IMR-90 (cell line): ENCODE measurements at regions not wholly inside any gene's neighbourhood (a gene's known extent, or its start where the extent isn't known, plus 50 kb on each side); places are given as distances from the start of the nearest gene placed in this dataset.
"Not testable (repeated sequence)": the region's sequence is repeated elsewhere in the genome, so short reads cannot be mapped to it uniquely, and the experiment has no call there.

ENCODE experiments used
- ATAC-seq: fragments of 200-7000 bp; cut with Tn5 transposase; 2 replicates; pipeline ENCODE4 v1.9.1; 2020; ENCODE audit warnings: low read depth, mild to moderate bottlenecking, moderate library complexity
- BruUV-seq: library from RNA; stranded (reverse); fragments of 400-500 nt; replicated peaks from 2 replicates; lab custom pipeline; 2021; lab: Mats Ljungman, UMichigan
- CTCF ChIA-PET: fragments of 300-600 bp; formaldehyde crosslinking; extraction: SDS; loops from one replicate; lab custom pipeline; 2021; ENCODE audit warnings: antibody characterized with exemption; lab: Yijun Ruan, JAX
- POLR2A ChIA-PET: fragments of 300-600 bp; sonication (Branson Sonifier 250); formaldehyde crosslinking; loops from one replicate; lab custom pipeline; 2022; ENCODE audit warnings: antibody characterized with exemption; ENCODE audit not compliant: unreplicated experiment; lab: Charles Lee
- DNase-seq: peaks from one replicate; pipeline ENCODE4 v3.0.0; 2013
- H2AFZ ChIP-seq: replicated peaks from 2 replicates; pipeline ENCODE3; 2013; ENCODE audit warnings: low read length, mild to moderate bottlenecking; ENCODE audit not compliant: poor library complexity
- H2AK5ac ChIP-seq: 2 replicates; pipeline ENCODE4 v1.6.1; 2013; ENCODE audit warnings: low read depth, low read length, inconsistent platforms
- H2AK9ac ChIP-seq: replicated peaks from 2 replicates; pipeline ENCODE3; 2013; ENCODE audit warnings: mild to moderate bottlenecking, low read depth, low read length, moderate library complexity; ENCODE audit not compliant: poor library complexity
- H2BK120ac ChIP-seq: 2 replicates; pipeline ENCODE4 v1.6.1; 2013; ENCODE audit warnings: low read depth, low read length, inconsistent platforms
- H2BK15ac ChIP-seq: 3 replicates; pipeline ENCODE4 v1.6.1; 2013; ENCODE audit warnings: low read depth, low read length, inconsistent platforms
- H2BK20ac ChIP-seq: 2 replicates; pipeline ENCODE4 v1.6.1; 2013; ENCODE audit warnings: low read depth, mild to moderate bottlenecking, inconsistent platforms, low read length, moderate library complexity
- H2BK5ac ChIP-seq: 2 replicates; pipeline ENCODE4 v1.6.1; 2013; ENCODE audit warnings: mild to moderate bottlenecking, low read depth, low read length, inconsistent platforms; ENCODE audit not compliant: poor library complexity, severe bottlenecking
- H3K14ac ChIP-seq: replicated peaks from 2 replicates; pipeline ENCODE4 v1.6.1; 2013; ENCODE audit warnings: low read depth, low read length, inconsistent platforms
- H3K18ac ChIP-seq: 2 replicates; pipeline ENCODE4 v1.6.1; 2013; ENCODE audit warnings: low read depth, low read length, control low read depth
- H3K23ac ChIP-seq: 2 replicates; pipeline ENCODE4 v1.6.1; 2013; ENCODE audit warnings: low read depth, low read length, inconsistent platforms
- H3K27ac ChIP-seq: 2 replicates; pipeline ENCODE4 v1.5.1; 2013; ENCODE audit warnings: mild to moderate bottlenecking, control low read depth, low read length; ENCODE audit not compliant: insufficient read depth
- H3K27me3 ChIP-seq: 2 replicates; pipeline ENCODE4 v1.6.1; 2013; ENCODE audit warnings: low read length; ENCODE audit not compliant: control insufficient read depth, insufficient read depth
- H3K36me3 ChIP-seq: 2 replicates; pipeline ENCODE4 v1.6.1; 2013; ENCODE audit warnings: low read length, mixed read lengths; ENCODE audit not compliant: control insufficient read depth, insufficient read depth
- H3K4ac ChIP-seq: 2 replicates; pipeline ENCODE4 v1.6.1; 2013; ENCODE audit warnings: low read depth, low read length, inconsistent platforms
- H3K4me1 ChIP-seq: 2 replicates; pipeline ENCODE4 v1.6.1; 2013; ENCODE audit warnings: low read length, mixed read lengths; ENCODE audit not compliant: control insufficient read depth, insufficient read depth
- H3K4me2 ChIP-seq: 2 replicates; pipeline ENCODE4 v1.6.1; 2013; ENCODE audit warnings: low read depth, mild to moderate bottlenecking, control low read depth, low read length, moderate library complexity
- H3K4me3 ChIP-seq: 2 replicates; pipeline ENCODE4 v1.5.1; 2013; ENCODE audit warnings: low read depth, mild to moderate bottlenecking, control low read depth, low read length, moderate library complexity; ENCODE audit not compliant: insufficient read depth
- H3K56ac ChIP-seq: 2 replicates; pipeline ENCODE4 v1.6.1; 2013; ENCODE audit warnings: low read length, inconsistent platforms; ENCODE audit not compliant: insufficient read depth; ENCODE audit errors: extremely low read depth
- H3K79me1 ChIP-seq, 2 experiments: 2 replicates each; pipeline ENCODE4 v1.6.1; 2013; ENCODE audit warnings: low read length in 2 of 2, inconsistent platforms in 1 of 2, low read depth in 1 of 2
- H3K9ac ChIP-seq: 2 replicates; pipeline ENCODE4 v1.6.1; 2013; ENCODE audit warnings: low read depth, low read length, control low read depth
- H3K9me1 ChIP-seq: 2 replicates; pipeline ENCODE4 v1.6.1; 2013; ENCODE audit warnings: low read length, inconsistent platforms; ENCODE audit not compliant: insufficient read depth
- H3K9me3 ChIP-seq: 2 replicates; pipeline ENCODE4 v1.6.1; 2013; ENCODE audit warnings: low read length; ENCODE audit not compliant: control insufficient read depth, insufficient read depth
- H4K20me1 ChIP-seq: 2 replicates; pipeline ENCODE4 v1.6.1; 2013; ENCODE audit warnings: low read length, inconsistent platforms; ENCODE audit not compliant: insufficient read depth
- H4K5ac ChIP-seq: 2 replicates; pipeline ENCODE4 v1.6.1; 2013; ENCODE audit warnings: mild to moderate bottlenecking, low read depth, low read length, control low read depth
- H4K8ac ChIP-seq, 2 experiments: 2 replicates each; pipeline ENCODE4 v1.6.1; 2013; ENCODE audit warnings: low read depth in 2 of 2, low read length in 2 of 2, control low read depth in 1 of 2, inconsistent platforms in 1 of 2
- H4K91ac ChIP-seq: 2 replicates; pipeline ENCODE4 v1.6.1; 2013; ENCODE audit warnings: low read depth, low read length, inconsistent platforms; ENCODE audit not compliant: insufficient read depth
- WGBS, 2 experiments: methylation state at CpG; one replicate each; pipeline versions ENCODE4 v1.1.5 to v1.1.7; 2013; ENCODE audit warnings: missing lambda C conversion rate in 2 of 2; ENCODE audit not compliant: insufficient read length in 1 of 2; ENCODE audit errors: extremely low coverage in 2 of 2; 5-methylcytosine and 5-hydroxymethylcytosine counted together
- dilution Hi-C: fragments of 300-500 bp; cut with HindIII; formaldehyde crosslinking; loops from one replicate; pipeline ENCODE4 v1.14.3; 2018; ENCODE audit warnings: low sequenced_read_pairs; ENCODE audit not compliant: unreplicated experiment
- in situ Hi-C: fragments of 300-500 bp; cut with MboI; formaldehyde crosslinking; loops from 3 replicates; pipeline ENCODE4 v1.14.3; 2019; ENCODE audit warnings: low sequenced_read_pairs, inconsistent platforms, mixed read lengths
- intact Hi-C: fragments of 100-400 bp; cut with micrococcal nuclease; formaldehyde crosslinking; loops from 2 replicates; pipeline ENCODE4 v1.10.0; 2022

DNA sequence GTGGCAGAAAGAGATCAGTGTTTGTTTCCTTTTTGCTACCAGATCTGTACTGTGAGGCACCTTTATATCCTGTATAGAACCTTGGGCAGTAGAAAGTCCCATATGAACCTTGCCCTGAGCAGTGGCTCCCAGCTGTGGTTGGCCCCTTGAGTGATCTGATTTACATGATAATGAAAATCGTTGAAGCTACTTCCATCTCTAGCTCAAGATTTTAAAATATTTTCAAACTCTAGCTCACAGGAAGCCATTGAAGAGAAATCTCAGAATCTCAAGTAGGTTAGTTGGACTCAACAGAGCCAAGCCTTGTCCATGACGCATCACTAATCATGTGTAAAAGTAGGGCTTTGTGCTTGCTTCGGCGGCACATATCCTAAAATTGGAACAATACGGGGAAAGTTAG lies 74.8 kb downstream of the CCDC74A start:
- H2BK5ac ChIP-seq, H3K9me1 ChIP-seq, H2BK120ac ChIP-seq, H3K4ac ChIP-seq, intact Hi-C loops, H3K4me2 ChIP-seq, H2AK5ac ChIP-seq, H3K27me3 ChIP-seq, H2BK20ac ChIP-seq, H3K4me3 ChIP-seq, ATAC-seq, H3K36me3 ChIP-seq, H3K23ac ChIP-seq, H2BK15ac ChIP-seq, H4K8ac ChIP-seq, DNase-seq, H3K9ac ChIP-seq, in situ Hi-C loops, H2AFZ ChIP-seq, H3K56ac ChIP-seq, POLR2A ChIA-PET, H3K4me1 ChIP-seq, CTCF ChIA-PET, H4K91ac ChIP-seq, BruUV-seq, H3K9me3 ChIP-seq, H3K14ac ChIP-seq, H3K18ac ChIP-seq, H2AK9ac ChIP-seq, dilution Hi-C loops, H3K79me1 ChIP-seq, H4K5ac ChIP-seq, H3K27ac ChIP-seq, H4K20me1 ChIP-seq: not testable (repeated sequence)
- WGBS, 2 experiments, result no CpG with 5 or more reads among the region's 5 CpGs

DNA sequence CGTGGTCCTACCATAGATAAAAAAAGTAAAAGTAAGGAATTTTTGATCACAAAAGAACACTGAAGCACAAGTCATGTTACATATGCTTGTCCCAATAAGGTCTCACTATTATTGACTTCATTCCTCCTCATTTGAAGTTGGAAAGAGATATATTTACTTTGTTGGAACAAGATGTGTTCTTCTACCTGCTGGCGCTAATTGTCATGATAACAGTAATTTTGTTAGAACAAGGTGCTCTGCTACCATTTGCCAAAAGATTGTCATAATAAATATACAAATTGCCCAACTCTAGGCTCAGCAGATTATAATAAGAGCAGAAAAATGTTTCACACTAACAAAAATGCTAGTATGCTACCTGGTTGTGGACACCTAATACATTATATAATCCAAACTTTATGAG lies 77.0 kb downstream of the CCDC74A start:
- H4K20me1 ChIP-seq, H4K8ac ChIP-seq, H3K9me1 ChIP-seq, H2AFZ ChIP-seq, H3K14ac ChIP-seq, H3K79me1 ChIP-seq, H3K56ac ChIP-seq, H3K4me1 ChIP-seq, in situ Hi-C loops, H4K5ac ChIP-seq, H3K9me3 ChIP-seq, H2BK15ac ChIP-seq, BruUV-seq, H4K91ac ChIP-seq, H3K4me2 ChIP-seq, H2BK5ac ChIP-seq, H3K4ac ChIP-seq, H3K18ac ChIP-seq, dilution Hi-C loops, H3K36me3 ChIP-seq, H2AK9ac ChIP-seq, CTCF ChIA-PET, ATAC-seq, H3K23ac ChIP-seq, H3K4me3 ChIP-seq, H2BK120ac ChIP-seq, DNase-seq, H2BK20ac ChIP-seq, intact Hi-C loops, H3K27me3 ChIP-seq, H2AK5ac ChIP-seq, POLR2A ChIA-PET, H3K9ac ChIP-seq, H3K27ac ChIP-seq: not testable (repeated sequence)
- WGBS, 2 experiments, result no CpG with 5 or more reads among the region's 2 CpGs
